Tibial nerve (tissue), 4 donors: ENCODE measurements at regions not wholly inside any gene's neighbourhood (a gene's known extent, or its start where the extent isn't known, plus 50 kb on each side); places are given as distances from the start of the nearest gene placed in this dataset.

Experiments used
- DNase-seq, 2 donors: peaks; one replicate each; pipeline ENCODE4 v3.0.0-alpha.2; 2019; ENCODE audit warnings: low spot score in 2 of 2
- H3K27ac ChIP-seq, 4 donors: fragments of 200-600 bp; sonication (generic) in 3 of 4; one replicate each; pipeline ENCODE4 v1.5.1; 2017 to 2019; ENCODE audit warnings: mild to moderate bottlenecking in 1 of 4
- H3K27me3 ChIP-seq, 2 donors: fragments of 200-600 bp; sonication (generic) in 1 of 2; one replicate each; pipeline versions ENCODE4 v1.5.1 to v1.6.0; 2017 to 2019
- H3K36me3 ChIP-seq, 3 donors: fragments of 200-600 bp; sonication (generic); one replicate each; pipeline ENCODE4 v1.5.1; 2018 to 2019
- H3K4me1 ChIP-seq, 4 donors: fragments of 200-600 bp; sonication (generic) in 3 of 4; one replicate each; pipeline ENCODE4 v1.5.1; 2017 to 2019
- H3K4me3 ChIP-seq, 4 donors: fragments of 200-600 bp; sonication (generic) in 3 of 4; one replicate each; pipeline ENCODE4 v1.5.1; 2017 to 2019; ENCODE audit warnings: mild to moderate bottlenecking in 1 of 4, moderate library complexity in 1 of 4
- H3K9me3 ChIP-seq, 4 donors: fragments of 200-600 bp; sonication (generic) in 3 of 4; one replicate each; pipeline ENCODE4 v1.5.1; 2017 to 2019
- EP300 ChIP-seq, 2 donors: sonication (generic); formaldehyde crosslinking; IDR thresholded peaks; one replicate each; pipeline ENCODE4 v1.6.1; 2017; ENCODE audit warnings: antibody characterized with exemption in 2 of 2, mild to moderate bottlenecking in 1 of 2
- POLR2A ChIP-seq, 2 donors: fragments of 450-650 bp; IDR thresholded peaks; one replicate each; pipeline ENCODE4 v1.6.1; 2017; ENCODE audit warnings: antibody characterized with exemption in 2 of 2, mild to moderate bottlenecking in 2 of 2, moderate library complexity in 2 of 2
- WGBS, 2 donors: methylation state at CpG; one replicate each; pipeline ENCODE4 v1.1.5; 2018; 5-methylcytosine and 5-hydroxymethylcytosine counted together
- TF ChIP-seq, protein P1 (sequence below), 5 experiments: fragments of 200-600 bp in 3 of 5; fragments of 450-650 bp in 2 of 5; sonication (generic) in 3 of 5; IDR thresholded peaks; one replicate each; pipeline ENCODE4 v1.5.1; 2016 to 2019; ENCODE audit warnings: antibody characterized with exemption in 5 of 5, mild to moderate bottlenecking in 3 of 5, moderate library complexity in 2 of 5

- Histone ChIP-seq H3K9me3 (no peaks in the 10 kb centered on the region), H3K4me1 (no peaks in the 10 kb centered on the region), H3K36me3 (no peaks in the 10 kb centered on the region), H3K27me3 (no peaks in the 10 kb centered on the region), H3K4me3 (no peak overlapping the region), H3K27ac (no peak overlapping the region)
- no peak for TF ChIP-seq POLR2A (IDR thresholded peaks at IDR 0.05)
- TF ChIP-seq, protein P1, sequence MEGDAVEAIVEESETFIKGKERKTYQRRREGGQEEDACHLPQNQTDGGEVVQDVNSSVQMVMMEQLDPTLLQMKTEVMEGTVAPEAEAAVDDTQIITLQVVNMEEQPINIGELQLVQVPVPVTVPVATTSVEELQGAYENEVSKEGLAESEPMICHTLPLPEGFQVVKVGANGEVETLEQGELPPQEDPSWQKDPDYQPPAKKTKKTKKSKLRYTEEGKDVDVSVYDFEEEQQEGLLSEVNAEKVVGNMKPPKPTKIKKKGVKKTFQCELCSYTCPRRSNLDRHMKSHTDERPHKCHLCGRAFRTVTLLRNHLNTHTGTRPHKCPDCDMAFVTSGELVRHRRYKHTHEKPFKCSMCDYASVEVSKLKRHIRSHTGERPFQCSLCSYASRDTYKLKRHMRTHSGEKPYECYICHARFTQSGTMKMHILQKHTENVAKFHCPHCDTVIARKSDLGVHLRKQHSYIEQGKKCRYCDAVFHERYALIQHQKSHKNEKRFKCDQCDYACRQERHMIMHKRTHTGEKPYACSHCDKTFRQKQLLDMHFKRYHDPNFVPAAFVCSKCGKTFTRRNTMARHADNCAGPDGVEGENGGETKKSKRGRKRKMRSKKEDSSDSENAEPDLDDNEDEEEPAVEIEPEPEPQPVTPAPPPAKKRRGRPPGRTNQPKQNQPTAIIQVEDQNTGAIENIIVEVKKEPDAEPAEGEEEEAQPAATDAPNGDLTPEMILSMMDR (IDR thresholded peaks at IDR 0.05), result no peak
- TF ChIP-seq EP300 (IDR thresholded peaks at IDR 0.05), result no peak
- DNase-seq, result no peak
Measured at GRCh38 chr2:83378921-83379320, 1080.2 kb downstream of the SUCLG1 start.

DNA sequence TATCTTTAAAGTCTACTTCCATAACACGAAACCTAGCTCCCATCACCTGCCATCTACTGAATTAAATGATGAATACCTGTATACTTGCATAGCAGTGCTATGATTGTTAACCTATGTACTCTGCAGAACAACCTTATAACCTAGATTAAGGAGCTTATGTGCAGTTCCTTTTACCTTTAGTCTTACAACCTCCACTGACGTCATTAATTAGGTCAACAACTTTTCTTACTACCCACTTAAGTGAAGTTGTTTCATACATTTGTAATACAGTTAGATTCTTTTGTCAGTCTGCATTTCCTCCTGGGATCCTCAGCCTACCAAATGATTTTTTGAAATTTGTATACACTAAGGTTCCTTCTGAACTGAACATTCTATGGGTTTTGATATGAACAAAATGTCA lies 1082.3 kb downstream of the SUCLG1 start:
- Histone ChIP-seq H3K9me3 (no peaks in the 10 kb centered on the region), H3K4me1 (no peaks in the 10 kb centered on the region), H3K27me3 (no peaks in the 10 kb centered on the region), H3K36me3 (no peaks in the 10 kb centered on the region), H3K27ac (no peak overlapping the region), H3K4me3 (no peak overlapping the region)
- TF ChIP-seq POLR2A (IDR thresholded peaks at IDR 0.05), result no peak
- TF ChIP-seq EP300 (IDR thresholded peaks at IDR 0.05), result no peak
- TF ChIP-seq, protein P1 (IDR thresholded peaks at IDR 0.05), result no peak
- DNase-seq, result no peak
- 72 to 76% methylated on average over 2 of the region's 2 CpGs for WGBS, 2 donors

- TF ChIP-seq POLR2A (IDR thresholded peaks at IDR 0.05) (no peak), EP300 (IDR thresholded peaks at IDR 0.05) (no peak)
- TF ChIP-seq, protein P1 (IDR thresholded peaks at IDR 0.05), result no peak
- Histone ChIP-seq H3K27me3 (no peaks in the 10 kb centered on the region), H3K4me3 (no peak overlapping the region), H3K36me3 (no peaks in the 10 kb centered on the region), H3K27ac (no peak overlapping the region), H3K9me3 (no peaks in the 10 kb centered on the region), H3K4me1 (no peaks in the 10 kb centered on the region)
- 77 to 82% methylated on average over 2 of the region's 2 CpGs for WGBS, 2 donors
- DNase-seq, result no peak
Measured at GRCh38 chr2:83370419-83370762, 1088.7 kb downstream of the SUCLG1 start.

DNA sequence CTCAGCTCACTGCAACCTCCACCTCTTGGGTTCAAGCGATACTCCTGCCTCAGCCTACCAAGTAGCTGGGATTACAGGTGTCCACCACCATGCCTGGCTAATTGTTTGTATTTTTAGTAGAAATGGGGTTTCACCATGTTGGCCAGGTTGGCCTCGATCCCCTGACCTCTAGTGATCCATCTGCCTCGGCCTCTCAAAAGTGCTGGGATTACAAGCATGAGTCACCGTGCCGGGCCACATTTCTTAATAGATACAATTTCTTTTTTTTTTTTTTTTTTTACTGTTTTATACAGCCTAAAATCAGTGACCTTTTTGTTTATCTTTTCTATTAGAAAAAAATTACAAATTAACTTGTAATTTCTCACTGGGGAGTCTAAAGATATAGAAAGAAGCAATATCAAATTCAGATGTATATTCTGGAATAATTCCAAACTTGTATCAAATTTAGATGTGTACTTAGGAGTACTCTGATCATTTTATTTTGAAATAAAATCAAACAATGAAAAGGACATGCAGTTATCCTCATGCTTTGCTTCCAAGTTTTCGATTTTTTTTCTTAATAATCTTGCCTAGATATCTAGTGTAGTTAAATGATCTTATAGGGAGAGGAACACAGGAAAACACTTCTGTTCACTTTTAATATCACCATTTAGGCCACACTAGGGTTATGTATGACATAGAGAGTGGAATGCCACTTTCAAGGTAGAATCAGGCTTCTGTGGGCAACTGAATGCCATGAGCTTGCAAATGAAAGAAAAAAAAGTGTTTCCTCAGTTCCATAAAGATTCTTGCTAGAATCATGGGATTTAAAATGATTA lies 1089.3 kb downstream of the SUCLG1 start:
- Histone ChIP-seq H3K4me3 (no peak overlapping the region), H3K27ac (no peak overlapping the region), H3K9me3 (no peaks in the 10 kb centered on the region), H3K36me3 (no peaks in the 10 kb centered on the region), H3K27me3 (no peaks in the 10 kb centered on the region), H3K4me1 (no peaks in the 10 kb centered on the region)
- WGBS, 2 donors, result 83 to 88% methylated on average over 6 of the region's 6 CpGs
- DNase-seq, result no peak
- TF ChIP-seq, protein P1 (IDR thresholded peaks at IDR 0.05), result no peak
- TF ChIP-seq POLR2A (IDR thresholded peaks at IDR 0.05), result no peak

- no peaks in the 10 kb centered on the region for H3K36me3 ChIP-seq
- H3K9me3 ChIP-seq, result no peaks in the 10 kb centered on the region
- no peaks in the 10 kb centered on the region for H3K4me1 ChIP-seq
- WGBS, 2 donors, result 66 to 68% methylated on average over 3 of the region's 3 CpGs
- H3K27ac ChIP-seq, result no peak overlapping the region
- no peak for TF ChIP-seq POLR2A (IDR thresholded peaks at IDR 0.05)
- TF ChIP-seq, protein P1 (IDR thresholded peaks at IDR 0.05), result no peak
- no peak for TF ChIP-seq EP300 (IDR thresholded peaks at IDR 0.05)
- no peak for DNase-seq
- H3K4me3 ChIP-seq, result no peak overlapping the region
- no peaks in the 10 kb centered on the region for H3K27me3 ChIP-seq
Measured at GRCh38 chr2:83368916-83369315, 1090.2 kb downstream of the SUCLG1 start.
